Thymus (tissue), 11 donors: ENCODE measurements at regions not wholly inside any gene's neighbourhood (a gene's known extent, or its start where the extent isn't known, plus 50 kb on each side); places are given as distances from the start of the nearest gene placed in this dataset.
"Not testable (repeated sequence)": the region's sequence is repeated elsewhere in the genome, so short reads cannot be mapped to it uniquely, and the experiment has no call there.

ENCODE experiments used
- DNase-seq, 9 donors: peaks; one replicate each; pipeline ENCODE4 v3.0.0-alpha.2; 2013; ENCODE audit warnings: low spot score in 9 of 9, low read depth in 6 of 9, missing footprints in 1 of 9
- H3K27ac ChIP-seq, 2 donors: one replicate each; pipeline ENCODE4 v1.5.1; 2013; ENCODE audit warnings: control low read depth in 1 of 2, low read depth in 1 of 2, low read length in 1 of 2, mild to moderate bottlenecking in 1 of 2, moderate library complexity in 1 of 2
- H3K27me3 ChIP-seq, 2 donors: one replicate each; pipeline ENCODE4 v1.5.1; 2013; ENCODE audit warnings: low read length in 1 of 2; ENCODE audit not compliant: control insufficient read depth in 2 of 2, insufficient read depth in 1 of 2
- H3K36me3 ChIP-seq, 2 donors: one replicate each; pipeline ENCODE4 v1.5.1; 2013; ENCODE audit warnings: low read length in 1 of 2, mild to moderate bottlenecking in 1 of 2, moderate library complexity in 1 of 2; ENCODE audit not compliant: control insufficient read depth in 2 of 2, insufficient read depth in 2 of 2
- H3K4me1 ChIP-seq, 2 donors: one replicate each; pipeline ENCODE4 v1.5.1; 2013; ENCODE audit warnings: low read length in 2 of 2; ENCODE audit not compliant: control insufficient read depth in 2 of 2, insufficient read depth in 2 of 2
- H3K4me3 ChIP-seq, 2 donors: one replicate each; pipeline ENCODE4 v1.5.1; 2013; ENCODE audit warnings: low read length in 2 of 2, control low read depth in 1 of 2, mild to moderate bottlenecking in 1 of 2
- H3K9me3 ChIP-seq, 2 donors: one replicate each; pipeline ENCODE4 v1.5.1; 2013; ENCODE audit warnings: low read length in 1 of 2, mild to moderate bottlenecking in 1 of 2; ENCODE audit not compliant: control insufficient read depth in 2 of 2, insufficient read depth in 1 of 2
- WGBS: extraction: QIAGEN DNeasy Blood & Tissue Kit; methylation state at CpG from one replicate; pipeline ENCODE4 v1.1.7; 2013; 5-methylcytosine and 5-hydroxymethylcytosine counted together
- donor health status: healthy.

DNA sequence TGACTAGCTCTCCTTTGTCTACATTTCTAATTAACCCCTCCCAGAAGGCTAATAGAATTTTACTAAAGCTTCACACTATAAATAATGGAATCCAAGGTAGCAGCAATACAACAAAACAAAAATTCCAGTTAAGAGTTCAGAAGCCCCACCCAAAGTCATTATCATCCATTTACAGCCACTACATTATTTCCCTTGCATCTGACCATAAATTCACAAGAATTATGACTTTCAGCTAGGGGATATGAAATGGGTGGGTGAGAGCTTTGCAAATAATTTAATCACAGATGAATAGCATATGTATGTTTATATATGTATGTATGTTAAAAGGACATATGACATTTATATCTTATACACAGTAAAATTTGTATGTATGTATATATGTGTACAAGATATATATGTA is 65.3 kb upstream of the PTGDR start:
- Histone ChIP-seq H3K4me1 (no peaks in the 10 kb centered on the region), H3K4me3 (no peak overlapping the region), H3K36me3 (no peaks in the 10 kb centered on the region), H3K9me3 (no peaks in the 10 kb centered on the region), H3K27me3 (no peaks in the 10 kb centered on the region), H3K27ac (no peak overlapping the region)
- DNase-seq = no peak

DNA sequence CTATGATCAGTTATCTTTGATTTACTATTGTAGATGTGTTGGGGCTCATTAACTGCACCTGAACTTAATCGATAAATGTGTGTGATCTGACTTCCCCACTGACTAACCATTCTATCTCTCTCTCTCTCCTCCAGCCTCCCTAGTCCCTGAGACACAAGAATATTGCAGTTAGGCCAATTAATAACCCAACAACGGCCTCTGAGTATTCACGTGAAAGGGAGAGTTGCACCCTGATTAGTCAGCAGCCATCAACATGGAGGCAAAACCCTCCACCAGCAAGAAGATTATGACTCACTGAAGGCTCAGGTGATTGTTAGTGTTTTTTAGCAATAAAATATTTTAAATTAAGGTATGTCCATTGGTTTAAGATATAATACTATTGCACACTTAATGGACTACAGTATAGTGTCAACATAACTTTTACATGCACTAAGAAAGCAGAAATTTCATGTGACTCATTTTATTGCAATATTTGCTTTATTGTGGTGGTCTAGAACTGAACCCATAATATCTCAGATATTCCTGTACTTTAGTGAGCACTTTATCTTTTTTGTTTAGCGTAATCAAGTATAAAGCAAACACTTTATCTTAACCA is 77.1 kb upstream of the PTGDR start:
- Histone ChIP-seq H3K4me3 (no peak overlapping the region), H3K27me3 (no peaks in the 10 kb centered on the region), H3K9me3 (no peaks in the 10 kb centered on the region), H3K27ac (no peak overlapping the region), H3K4me1 (no peaks in the 10 kb centered on the region), H3K36me3 (no peaks in the 10 kb centered on the region)
- 97% methylated on average over 4 of the region's 4 CpGs for WGBS
- no peak for DNase-seq

DNA sequence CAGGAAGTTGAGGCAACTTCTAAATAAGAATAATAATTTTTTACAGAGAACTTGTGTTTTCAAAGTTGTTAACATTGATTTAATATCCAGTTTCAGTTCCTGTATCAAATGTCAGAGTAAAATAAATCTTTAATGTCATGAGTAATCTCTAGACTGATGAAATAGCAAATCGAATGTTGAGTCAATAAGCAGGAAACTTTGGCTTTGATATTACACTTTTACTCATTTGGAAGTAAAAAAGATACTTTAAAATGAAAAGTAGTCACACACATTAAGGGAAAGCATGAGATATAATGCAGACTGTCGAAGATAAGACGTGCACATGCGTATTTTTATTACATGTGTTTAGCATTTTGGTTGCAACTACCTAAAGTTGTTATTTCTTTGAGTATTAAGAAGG is 78.2 kb upstream of the PTGDR start:
- Histone ChIP-seq H3K4me3 (no peak overlapping the region), H3K27ac (no peak overlapping the region), H3K9me3 (no peaks in the 10 kb centered on the region), H3K4me1 (no peaks in the 10 kb centered on the region), H3K27me3 (no peaks in the 10 kb centered on the region), H3K36me3 (no peaks in the 10 kb centered on the region)
- no peak for DNase-seq
- WGBS = 91% methylated on average over 4 of the region's 4 CpGs

GRCh38 chr14:52188381-52188780 is 79.1 kb upstream of the PTGDR start:
- H3K4me3 ChIP-seq = no peak overlapping the region
- no peak for DNase-seq
- H3K9me3 ChIP-seq = no peaks in the 10 kb centered on the region
- no peaks in the 10 kb centered on the region for H3K4me1 ChIP-seq
- H3K27me3 ChIP-seq = no peaks in the 10 kb centered on the region
- H3K27ac ChIP-seq = no peak overlapping the region
- no peaks in the 10 kb centered on the region for H3K36me3 ChIP-seq

GRCh38 chr14:52185178-52185577 is 82.3 kb upstream of the PTGDR start:
- no peak for DNase-seq
- WGBS = 96% methylated on average over 3 of the region's 3 CpGs
- H3K27ac ChIP-seq = no peak overlapping the region

DNA sequence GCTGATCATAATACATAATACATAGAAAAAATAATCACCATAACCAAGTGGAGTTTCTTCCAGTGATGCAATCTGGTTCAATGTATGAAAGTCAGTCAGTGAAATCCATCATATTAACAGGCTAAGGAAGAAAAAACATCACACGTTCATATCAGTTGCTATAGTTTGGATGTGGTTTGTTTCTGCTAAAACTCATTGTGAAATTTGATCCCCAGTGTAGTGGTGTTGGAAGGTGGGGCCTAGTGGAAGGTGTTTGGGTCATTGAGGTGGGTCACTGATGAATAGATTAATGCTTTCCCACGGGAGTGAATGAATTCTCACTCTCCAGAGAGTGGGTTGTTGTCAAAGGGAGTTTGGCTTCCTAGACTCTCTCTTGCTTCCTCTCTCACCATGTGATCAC is 84.6 kb upstream of the PTGDR start:
- WGBS = 89% methylated on average over 2 of the region's 2 CpGs
- H3K27ac ChIP-seq = no peak overlapping the region
- no peaks in the 10 kb centered on the region for H3K36me3 ChIP-seq
- DNase-seq = no peak
- H3K9me3 ChIP-seq = peaks cover 2 to 7% of the 10 kb centered on the region in 2 donors
- no peaks in the 10 kb centered on the region for H3K27me3 ChIP-seq
- no peaks in the 10 kb centered on the region for H3K4me1 ChIP-seq
- H3K4me3 ChIP-seq = no peak overlapping the region

More at GRCh38 chr14:52185178-52185577, 82.3 kb upstream of the PTGDR start:
- Histone ChIP-seq H3K9me3 (peaks cover 2 to 7% of the 10 kb centered on the region in 2 donors), H3K4me3 (no peak overlapping the region), H3K4me1 (no peaks in the 10 kb centered on the region), H3K27me3 (no peaks in the 10 kb centered on the region), H3K36me3 (no peaks in the 10 kb centered on the region)

- no peak overlapping the region for H3K27ac ChIP-seq
- no peaks in the 10 kb centered on the region for H3K36me3 ChIP-seq
- no peak overlapping the region for H3K4me3 ChIP-seq
- H3K27me3 ChIP-seq = no peaks in the 10 kb centered on the region
- H3K9me3 ChIP-seq = peaks cover 2 to 12% of the 10 kb centered on the region in 2 donors
- no peak for DNase-seq
- H3K4me1 ChIP-seq = peaks cover 0 to 3% of the 10 kb centered on the region in 2 donors
- WGBS = 90% methylated on average over 6 of the region's 6 CpGs
These were observed 88.2 kb upstream of the PTGDR start for GRCh38 chr14:52179141-52179790.

GRCh38 chr14:52175982-52176502 is 91.5 kb upstream of the PTGDR start:
- H3K27me3 ChIP-seq = no peaks in the 10 kb centered on the region
- H3K4me3 ChIP-seq = no peak overlapping the region
- H3K36me3 ChIP-seq = no peaks in the 10 kb centered on the region
- WGBS = 5% methylated on average over 6 of the region's 6 CpGs
- peaks cover 0 to 3% of the 10 kb centered on the region in 2 donors for H3K4me1 ChIP-seq
- no peak overlapping the region for H3K27ac ChIP-seq
- DNase-seq = peak in 3 of 9 donors; percentile 17 to 53 (median 21)
- peaks cover 0 to 15% of the 10 kb centered on the region in 2 donors for H3K9me3 ChIP-seq

DNA sequence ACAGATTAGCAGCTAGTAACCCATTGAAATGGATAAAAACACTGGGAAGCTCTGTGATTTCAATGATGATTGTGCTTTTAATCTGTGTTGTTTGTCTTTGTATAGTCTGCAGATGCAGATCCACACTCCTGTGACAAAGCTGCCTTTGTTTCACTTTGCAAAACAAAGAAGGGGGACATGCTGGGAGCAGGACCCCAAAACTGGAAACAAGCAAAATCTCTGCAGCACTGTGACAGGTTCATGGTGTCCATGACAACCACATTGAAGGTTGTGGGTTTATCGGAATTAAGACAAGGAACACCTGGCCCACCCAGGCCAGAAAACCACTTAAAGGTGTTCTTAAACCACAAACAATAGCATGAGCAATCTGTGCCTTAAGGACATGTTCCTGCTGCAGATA is 95.6 kb upstream of the PTGDR start:
- DNase-seq, H3K4me1 ChIP-seq, H3K4me3 ChIP-seq, H3K36me3 ChIP-seq, H3K27ac ChIP-seq, H3K27me3 ChIP-seq: not testable (repeated sequence)
- 85% methylated on average over 1 of the region's 1 CpG for WGBS
- peaks cover 0 to 10% of the 10 kb centered on the region in 2 donors for H3K9me3 ChIP-seq
